ENCODE measurements at regions not wholly inside any gene's neighbourhood (a gene's known extent, or its start where the extent isn't known, plus 50 kb on each side); places are given as distances from the start of the nearest gene placed in this dataset.

DNA sequence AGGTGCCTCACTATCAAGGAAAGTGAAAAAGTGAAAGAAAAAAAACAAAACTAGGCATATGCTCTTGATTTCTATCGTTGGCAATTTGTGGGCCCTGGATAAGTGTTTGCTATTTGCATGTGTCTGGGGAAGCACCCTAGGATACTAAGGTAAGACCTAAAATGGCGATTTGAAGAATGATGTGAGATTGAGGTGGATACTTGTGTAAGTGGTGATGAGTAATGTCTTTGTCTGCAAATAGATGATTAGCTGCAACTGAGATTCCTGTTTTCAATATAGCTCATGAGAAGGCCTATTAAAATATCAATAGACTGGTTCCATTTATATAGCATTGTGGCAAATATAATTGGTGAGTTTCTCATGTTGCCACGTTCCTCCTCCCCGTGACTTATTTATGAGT lies 261.7 kb downstream of the NEDD1 start:
- TF ChIP-seq, protein P1, sequence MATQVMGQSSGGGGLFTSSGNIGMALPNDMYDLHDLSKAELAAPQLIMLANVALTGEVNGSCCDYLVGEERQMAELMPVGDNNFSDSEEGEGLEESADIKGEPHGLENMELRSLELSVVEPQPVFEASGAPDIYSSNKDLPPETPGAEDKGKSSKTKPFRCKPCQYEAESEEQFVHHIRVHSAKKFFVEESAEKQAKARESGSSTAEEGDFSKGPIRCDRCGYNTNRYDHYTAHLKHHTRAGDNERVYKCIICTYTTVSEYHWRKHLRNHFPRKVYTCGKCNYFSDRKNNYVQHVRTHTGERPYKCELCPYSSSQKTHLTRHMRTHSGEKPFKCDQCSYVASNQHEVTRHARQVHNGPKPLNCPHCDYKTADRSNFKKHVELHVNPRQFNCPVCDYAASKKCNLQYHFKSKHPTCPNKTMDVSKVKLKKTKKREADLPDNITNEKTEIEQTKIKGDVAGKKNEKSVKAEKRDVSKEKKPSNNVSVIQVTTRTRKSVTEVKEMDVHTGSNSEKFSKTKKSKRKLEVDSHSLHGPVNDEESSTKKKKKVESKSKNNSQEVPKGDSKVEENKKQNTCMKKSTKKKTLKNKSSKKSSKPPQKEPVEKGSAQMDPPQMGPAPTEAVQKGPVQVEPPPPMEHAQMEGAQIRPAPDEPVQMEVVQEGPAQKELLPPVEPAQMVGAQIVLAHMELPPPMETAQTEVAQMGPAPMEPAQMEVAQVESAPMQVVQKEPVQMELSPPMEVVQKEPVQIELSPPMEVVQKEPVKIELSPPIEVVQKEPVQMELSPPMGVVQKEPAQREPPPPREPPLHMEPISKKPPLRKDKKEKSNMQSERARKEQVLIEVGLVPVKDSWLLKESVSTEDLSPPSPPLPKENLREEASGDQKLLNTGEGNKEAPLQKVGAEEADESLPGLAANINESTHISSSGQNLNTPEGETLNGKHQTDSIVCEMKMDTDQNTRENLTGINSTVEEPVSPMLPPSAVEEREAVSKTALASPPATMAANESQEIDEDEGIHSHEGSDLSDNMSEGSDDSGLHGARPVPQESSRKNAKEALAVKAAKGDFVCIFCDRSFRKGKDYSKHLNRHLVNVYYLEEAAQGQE (IDR thresholded peaks at IDR 0.05; ENCODE audit: insufficient replicate concordance, low read depth), result no peak
- TF ChIP-seq, protein P2, sequence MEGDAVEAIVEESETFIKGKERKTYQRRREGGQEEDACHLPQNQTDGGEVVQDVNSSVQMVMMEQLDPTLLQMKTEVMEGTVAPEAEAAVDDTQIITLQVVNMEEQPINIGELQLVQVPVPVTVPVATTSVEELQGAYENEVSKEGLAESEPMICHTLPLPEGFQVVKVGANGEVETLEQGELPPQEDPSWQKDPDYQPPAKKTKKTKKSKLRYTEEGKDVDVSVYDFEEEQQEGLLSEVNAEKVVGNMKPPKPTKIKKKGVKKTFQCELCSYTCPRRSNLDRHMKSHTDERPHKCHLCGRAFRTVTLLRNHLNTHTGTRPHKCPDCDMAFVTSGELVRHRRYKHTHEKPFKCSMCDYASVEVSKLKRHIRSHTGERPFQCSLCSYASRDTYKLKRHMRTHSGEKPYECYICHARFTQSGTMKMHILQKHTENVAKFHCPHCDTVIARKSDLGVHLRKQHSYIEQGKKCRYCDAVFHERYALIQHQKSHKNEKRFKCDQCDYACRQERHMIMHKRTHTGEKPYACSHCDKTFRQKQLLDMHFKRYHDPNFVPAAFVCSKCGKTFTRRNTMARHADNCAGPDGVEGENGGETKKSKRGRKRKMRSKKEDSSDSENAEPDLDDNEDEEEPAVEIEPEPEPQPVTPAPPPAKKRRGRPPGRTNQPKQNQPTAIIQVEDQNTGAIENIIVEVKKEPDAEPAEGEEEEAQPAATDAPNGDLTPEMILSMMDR (IDR thresholded peaks at IDR 0.05; ENCODE audit: insufficient read depth, low read length), result no peak
- TF ChIP-seq POLR2AphosphoS5 (IDR thresholded peaks at IDR 0.05; ENCODE audit: low read depth) (no peak), GABPA (IDR thresholded peaks at IDR 0.05; ENCODE audit: low read depth) (no peak)
